HAP-1 (cell line): ENCODE measurements at regions not wholly inside any gene's neighbourhood (a gene's known extent, or its start where the extent isn't known, plus 50 kb on each side); places are given as distances from the start of the nearest gene placed in this dataset.
"Not testable (repeated sequence)": the region's sequence is repeated elsewhere in the genome, so short reads cannot be mapped to it uniquely, and the experiment has no call there.

Experiments used
- DNase-seq, 2 experiments: peaks; one replicate each; pipeline ENCODE4 v3.0.0-alpha.2; 2016 to 2020; ENCODE audit warnings: low spot score in 2 of 2
- H3K27me3 ChIP-seq: fragments of 250-450 bp; sonication (Bioruptor Pico); 2 replicates; pipeline ENCODE4 v1.5.1; 2020; ENCODE audit warnings: low read depth, mild to moderate bottlenecking, moderate library complexity
- H3K36me3 ChIP-seq: fragments of 250-450 bp; sonication (Bioruptor Pico); replicated peaks from 2 replicates; pipeline ENCODE4 v1.5.1; 2020; ENCODE audit warnings: mild to moderate bottlenecking
- H3K4me1 ChIP-seq: fragments of 250-450 bp; sonication (Bioruptor Pico); 2 replicates; pipeline ENCODE4 v1.5.1; 2020; ENCODE audit warnings: mild to moderate bottlenecking
- H3K4me3 ChIP-seq: fragments of 250-450 bp; sonication (Bioruptor Pico); 2 replicates; pipeline ENCODE4 v1.5.1; 2020; ENCODE audit warnings: mild to moderate bottlenecking, moderate library complexity
- H3K9me3 ChIP-seq: fragments of 250-450 bp; sonication (Bioruptor Pico); 2 replicates; pipeline ENCODE4 v1.5.1; 2020; ENCODE audit warnings: mild to moderate bottlenecking, moderate library complexity
- in situ Hi-C: fragments of 300-500 bp; cut with MboI; formaldehyde crosslinking; loops from 3 replicates; pipeline ENCODE4 v1.14.3; 2020; ENCODE audit warnings: low sequenced_read_pairs, inconsistent platforms, mixed read lengths

GRCh38 chr16:72609066-72609465 lies 437.1 kb upstream of the PMFBP1 start:
- no peaks in the 10 kb centered on the region for H3K9me3 ChIP-seq
- H3K27me3 ChIP-seq, result no peaks in the 10 kb centered on the region
- DNase-seq, result no peak
- in situ Hi-C loops, result no loop called here
- H3K4me1 ChIP-seq, result peaks cover 6% of the 10 kb centered on the region; the same call in 1 of the 2 replicates
- no peak overlapping the region for H3K4me3 ChIP-seq
- H3K36me3 ChIP-seq, result no peaks in the 10 kb centered on the region

DNA sequence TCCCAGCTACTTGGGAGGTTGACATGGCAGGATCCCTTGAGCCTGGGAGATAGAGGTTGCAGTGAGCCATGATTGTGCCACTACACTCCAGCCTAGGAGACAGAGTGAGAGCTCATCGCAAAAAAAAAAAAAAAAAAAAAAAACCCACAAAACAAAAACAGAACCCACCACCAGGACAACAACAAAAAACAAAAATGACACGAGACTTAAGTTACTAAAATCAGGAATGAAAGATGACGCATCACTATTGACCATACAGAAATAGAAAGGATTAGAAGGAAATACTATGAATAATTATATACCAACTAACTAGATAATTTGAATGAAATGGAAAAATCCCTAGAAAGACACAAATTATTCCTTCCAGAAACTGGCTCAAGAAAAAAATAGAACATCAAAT lies 432.4 kb upstream of the PMFBP1 start:
- Histone ChIP-seq H3K4me1 (peaks cover 15% of the 10 kb centered on the region), H3K9me3 (no peaks in the 10 kb centered on the region), H3K4me3 (no peak overlapping the region), H3K36me3 (no peaks in the 10 kb centered on the region), H3K27me3 (no peaks in the 10 kb centered on the region)
- DNase-seq, result no peak
- in situ Hi-C loops, result no loop called here

- in situ Hi-C loops, result no loop called here
- H3K9me3 ChIP-seq, result no peaks in the 10 kb centered on the region
- DNase-seq, result peak in 1 of 2 experiments; percentile 72
These were observed 430.5 kb upstream of the PMFBP1 start for GRCh38 chr16:72602499-72602898.

GRCh38 chr16:72598696-72599095 lies 426.7 kb upstream of the PMFBP1 start:
- Histone ChIP-seq H3K27me3 (no peaks in the 10 kb centered on the region), H3K9me3 (no peaks in the 10 kb centered on the region), H3K4me1 (peaks cover 9% of the 10 kb centered on the region), H3K36me3 (no peaks in the 10 kb centered on the region), H3K4me3 (no peak overlapping the region)
- in situ Hi-C loops, result no loop called here
- no peak for DNase-seq

More at GRCh38 chr16:72602499-72602898, 430.5 kb upstream of the PMFBP1 start:
- Histone ChIP-seq H3K4me3 (no peak overlapping the region), H3K4me1 (peaks cover 15% of the 10 kb centered on the region), H3K36me3 (no peaks in the 10 kb centered on the region), H3K27me3 (no peaks in the 10 kb centered on the region)

DNA sequence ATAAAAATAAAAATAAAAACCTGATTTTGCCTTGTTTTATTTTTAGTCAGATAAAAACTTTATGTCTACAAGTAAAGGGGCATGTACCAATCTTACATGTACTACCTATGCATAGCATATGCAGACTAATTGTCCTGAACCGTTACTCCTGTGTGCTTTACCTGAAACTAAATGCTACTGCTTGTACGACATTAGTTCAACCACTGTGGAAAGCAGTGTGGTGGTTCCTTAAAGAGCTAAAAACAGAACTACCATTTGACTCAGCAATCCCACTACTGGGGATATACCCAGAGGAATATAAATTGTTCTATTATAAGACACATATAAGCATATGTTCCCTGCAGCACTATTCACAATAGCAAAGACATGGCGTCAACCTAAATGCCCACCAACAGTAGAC lies 426.0 kb upstream of the PMFBP1 start:
- H3K27me3 ChIP-seq, result no peaks in the 10 kb centered on the region
- in situ Hi-C loops, result no loop called here
- peaks cover 9% of the 10 kb centered on the region for H3K4me1 ChIP-seq
- no peaks in the 10 kb centered on the region for H3K9me3 ChIP-seq
- H3K36me3 ChIP-seq, result no peaks in the 10 kb centered on the region
- DNase-seq, result no peak
- H3K4me3 ChIP-seq, result no peak overlapping the region

GRCh38 chr16:72596373-72596772 lies 424.4 kb upstream of the PMFBP1 start:
- Histone ChIP-seq H3K27me3 (no peaks in the 10 kb centered on the region), H3K9me3 (no peaks in the 10 kb centered on the region), H3K4me1 (no peaks in the 10 kb centered on the region), H3K4me3 (no peak overlapping the region), H3K36me3 (no peaks in the 10 kb centered on the region)
- in situ Hi-C loops, result no loop called here
- DNase-seq, result no peak

GRCh38 chr16:72590151-72590937 lies 418.4 kb upstream of the PMFBP1 start:
- Histone ChIP-seq H3K4me1 (peaks cover 26% of the 10 kb centered on the region), H3K27me3 (no peaks in the 10 kb centered on the region), H3K36me3 (no peaks in the 10 kb centered on the region), H3K9me3 (no peaks in the 10 kb centered on the region), H3K4me3 (no peak overlapping the region)
- DNase-seq, result no peak
- in situ Hi-C loops, result no loop called here

GRCh38 chr16:72588551-72588950 lies 416.6 kb upstream of the PMFBP1 start:
- H3K36me3 ChIP-seq, result no peaks in the 10 kb centered on the region
- peak in 1 of 2 experiments; percentile 64 for DNase-seq
- no peak overlapping the region for H3K4me3 ChIP-seq
- no peaks in the 10 kb centered on the region for H3K9me3 ChIP-seq
- in situ Hi-C loops, result no loop called here
- peaks cover 26% of the 10 kb centered on the region for H3K4me1 ChIP-seq
- H3K27me3 ChIP-seq, result no peaks in the 10 kb centered on the region

GRCh38 chr16:72578061-72578460 lies 406.1 kb upstream of the PMFBP1 start:
- H3K27me3 ChIP-seq, H3K9me3 ChIP-seq, DNase-seq, H3K36me3 ChIP-seq, H3K4me3 ChIP-seq, in situ Hi-C loops, H3K4me1 ChIP-seq: not testable (repeated sequence)

DNA sequence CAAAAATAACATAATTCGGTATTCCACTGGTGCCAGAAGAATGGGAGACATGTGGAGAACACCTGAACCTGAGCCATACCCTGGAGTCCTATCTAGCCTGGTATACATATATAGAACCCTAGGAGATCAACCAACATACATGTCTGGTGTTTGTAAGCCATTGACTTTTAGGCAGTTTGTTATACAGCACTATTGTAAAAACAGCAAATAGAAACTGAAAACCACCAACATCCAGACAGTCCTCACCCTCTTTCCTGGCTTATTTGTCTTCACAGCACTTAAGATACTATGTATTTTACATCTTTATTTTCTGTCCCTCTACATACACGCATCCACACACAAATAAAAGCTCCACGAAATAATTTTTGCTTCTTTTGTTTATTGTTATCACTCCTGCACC lies 404.2 kb upstream of the PMFBP1 start:
- in situ Hi-C loops, result no loop called here
- no peaks in the 10 kb centered on the region for H3K27me3 ChIP-seq
- DNase-seq, result no peak
- H3K4me1 ChIP-seq, result peaks cover 4% of the 10 kb centered on the region; the same call in 1 of the 2 replicates
- H3K9me3 ChIP-seq, result no peaks in the 10 kb centered on the region
- H3K36me3 ChIP-seq, result no peaks in the 10 kb centered on the region
- H3K4me3 ChIP-seq, result no peak overlapping the region

DNA sequence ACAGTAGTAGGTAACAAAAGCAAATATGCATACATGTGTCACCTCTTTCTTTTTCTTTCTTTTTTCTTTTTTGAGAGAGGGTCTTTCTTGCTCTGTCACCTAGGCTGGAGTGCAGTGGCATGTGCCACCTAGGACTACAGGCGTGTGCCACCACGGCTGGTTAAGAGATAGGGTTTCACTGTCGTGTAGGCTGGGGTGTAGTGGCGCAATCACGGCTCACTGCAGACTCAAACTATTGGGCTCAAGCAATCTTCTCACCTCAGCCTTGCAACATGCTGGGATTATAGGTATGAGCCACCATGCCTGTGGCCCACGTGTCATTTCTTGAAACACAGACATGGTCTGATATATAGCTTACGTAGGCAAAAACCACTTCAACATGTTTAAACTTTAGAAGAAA lies 397.7 kb upstream of the PMFBP1 start:
- Histone ChIP-seq H3K36me3 (no peaks in the 10 kb centered on the region), H3K27me3 (no peaks in the 10 kb centered on the region), H3K4me3 (no peak overlapping the region), H3K9me3 (no peaks in the 10 kb centered on the region), H3K4me1 (peaks cover 15% of the 10 kb centered on the region)
- no peak for DNase-seq
- in situ Hi-C loops, result no loop called here

GRCh38 chr16:72568502-72568901 lies 396.5 kb upstream of the PMFBP1 start:
- no peak for DNase-seq
- Histone ChIP-seq H3K4me3 (no peak overlapping the region), H3K4me1 (peaks cover 13% of the 10 kb centered on the region), H3K36me3 (no peaks in the 10 kb centered on the region), H3K27me3 (no peaks in the 10 kb centered on the region), H3K9me3 (no peaks in the 10 kb centered on the region)
- in situ Hi-C loops, result no loop called here

DNA sequence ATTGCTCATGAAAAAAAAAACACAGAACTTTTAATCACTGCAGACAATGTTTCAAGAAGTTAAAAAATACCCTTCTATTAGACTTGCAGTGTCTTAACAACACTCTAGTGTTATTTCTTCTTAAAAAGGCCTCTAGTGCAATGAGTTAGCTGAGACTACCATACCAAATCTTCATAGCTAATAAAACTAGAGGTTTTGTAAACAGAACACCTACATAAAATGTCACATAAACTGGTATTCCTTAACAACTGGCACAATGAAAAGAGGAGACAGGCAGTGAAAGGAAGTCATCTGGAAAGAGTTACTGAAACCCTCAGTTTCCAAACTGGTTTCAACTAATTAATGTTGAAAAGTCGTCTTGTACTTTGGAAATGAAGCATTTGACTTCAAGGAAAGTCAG lies 394.2 kb upstream of the PMFBP1 start:
- no peaks in the 10 kb centered on the region for H3K9me3 ChIP-seq
- H3K36me3 ChIP-seq, result no peaks in the 10 kb centered on the region
- peaks cover 17% of the 10 kb centered on the region for H3K4me1 ChIP-seq
- in situ Hi-C loops, result no loop called here
- H3K4me3 ChIP-seq, result no peak overlapping the region
- H3K27me3 ChIP-seq, result no peaks in the 10 kb centered on the region
- DNase-seq, result no peak

DNA sequence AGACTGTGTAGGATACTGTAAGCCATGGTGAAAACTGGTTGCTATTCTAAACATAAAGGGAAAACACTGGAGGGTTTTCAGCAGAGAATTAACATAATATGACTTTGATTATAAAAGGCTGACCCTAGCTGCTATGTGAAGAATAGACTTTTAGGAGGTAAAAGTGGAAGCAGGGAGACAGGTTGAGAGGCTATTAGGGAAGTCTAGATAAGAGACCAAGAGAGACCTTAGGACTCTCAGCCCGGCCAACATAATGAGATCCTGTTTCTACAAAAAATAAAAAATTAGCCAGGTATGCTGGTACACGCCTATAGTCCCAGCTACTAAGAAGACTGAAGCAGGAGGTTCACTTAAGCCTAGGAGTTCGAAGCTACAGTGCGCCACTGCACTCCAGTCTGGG lies 393.2 kb upstream of the PMFBP1 start:
- Histone ChIP-seq H3K27me3 (no peaks in the 10 kb centered on the region), H3K4me3 (no peak overlapping the region), H3K36me3 (no peaks in the 10 kb centered on the region), H3K4me1 (peaks cover 27% of the 10 kb centered on the region), H3K9me3 (no peaks in the 10 kb centered on the region)
- no peak for DNase-seq
- in situ Hi-C loops, result no loop called here

DNA sequence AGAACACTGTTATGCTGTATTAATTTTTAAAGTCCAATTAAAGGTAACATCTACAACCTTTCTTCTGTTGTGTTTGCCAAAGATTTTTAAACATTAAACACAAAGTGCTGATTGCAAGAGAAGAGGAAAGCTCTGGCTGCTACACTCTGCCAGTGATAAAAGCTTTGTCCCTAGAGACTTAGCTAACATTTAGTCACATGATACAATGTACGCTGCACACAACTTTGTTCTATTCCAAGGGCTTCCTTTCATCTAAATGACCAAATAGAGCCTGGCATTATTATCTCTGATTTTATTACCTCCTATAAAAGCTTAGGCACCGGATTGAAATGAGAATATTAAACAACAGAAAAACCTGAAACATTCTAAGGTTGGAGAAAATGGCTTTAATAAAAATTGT lies 388.7 kb upstream of the PMFBP1 start:
- no peaks in the 10 kb centered on the region for H3K27me3 ChIP-seq
- in situ Hi-C loops, result no loop called here
- no peaks in the 10 kb centered on the region for H3K9me3 ChIP-seq
- DNase-seq, result peak; percentile 20 to 87
- H3K4me3 ChIP-seq, result no peak overlapping the region
- peaks cover 14% of the 10 kb centered on the region for H3K4me1 ChIP-seq
- H3K36me3 ChIP-seq, result no peaks in the 10 kb centered on the region
